ENCODE measurements at regions not wholly inside any gene's neighbourhood (a gene's known extent, or its start where the extent isn't known, plus 50 kb on each side); places are given as distances from the start of the nearest gene placed in this dataset.
A peak's percentile ranks its signal among the peaks of the same experiment; 100 is the strongest.

DNA sequence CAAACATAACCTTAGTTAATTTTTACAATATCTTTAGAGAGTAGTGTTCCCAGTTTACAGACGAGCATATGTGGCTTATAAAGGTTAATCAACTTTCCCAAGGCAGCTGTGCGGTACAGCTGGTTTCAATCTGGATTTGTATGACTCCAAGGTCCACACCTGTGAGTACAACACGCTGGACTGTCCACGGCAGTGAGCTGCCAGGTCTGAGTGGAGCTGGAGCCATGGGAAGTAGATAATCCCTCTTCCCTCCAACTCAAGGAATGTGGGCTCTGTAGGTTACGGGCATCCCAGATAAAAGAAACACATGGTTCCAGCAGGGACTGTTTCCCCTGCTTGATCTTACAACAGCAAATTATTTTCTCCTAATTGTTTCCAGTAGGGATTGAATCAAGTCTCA, 102.2 kb downstream of the SOD2 start:
- H3K4me1 ChIP-seq (ENCODE audit: insufficient read depth, poor library complexity, severe bottlenecking), result peaks cover 19% of the 10 kb centered on the region
- TF ChIP-seq, protein P1, sequence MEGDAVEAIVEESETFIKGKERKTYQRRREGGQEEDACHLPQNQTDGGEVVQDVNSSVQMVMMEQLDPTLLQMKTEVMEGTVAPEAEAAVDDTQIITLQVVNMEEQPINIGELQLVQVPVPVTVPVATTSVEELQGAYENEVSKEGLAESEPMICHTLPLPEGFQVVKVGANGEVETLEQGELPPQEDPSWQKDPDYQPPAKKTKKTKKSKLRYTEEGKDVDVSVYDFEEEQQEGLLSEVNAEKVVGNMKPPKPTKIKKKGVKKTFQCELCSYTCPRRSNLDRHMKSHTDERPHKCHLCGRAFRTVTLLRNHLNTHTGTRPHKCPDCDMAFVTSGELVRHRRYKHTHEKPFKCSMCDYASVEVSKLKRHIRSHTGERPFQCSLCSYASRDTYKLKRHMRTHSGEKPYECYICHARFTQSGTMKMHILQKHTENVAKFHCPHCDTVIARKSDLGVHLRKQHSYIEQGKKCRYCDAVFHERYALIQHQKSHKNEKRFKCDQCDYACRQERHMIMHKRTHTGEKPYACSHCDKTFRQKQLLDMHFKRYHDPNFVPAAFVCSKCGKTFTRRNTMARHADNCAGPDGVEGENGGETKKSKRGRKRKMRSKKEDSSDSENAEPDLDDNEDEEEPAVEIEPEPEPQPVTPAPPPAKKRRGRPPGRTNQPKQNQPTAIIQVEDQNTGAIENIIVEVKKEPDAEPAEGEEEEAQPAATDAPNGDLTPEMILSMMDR (IDR thresholded peaks at IDR 0.05; ENCODE audit: poor library complexity, severe bottlenecking), result no peak
- H3K4me3 ChIP-seq (ENCODE audit: severe bottlenecking), result no peak overlapping the region
- H3K27me3 ChIP-seq (ENCODE audit: insufficient read depth, poor library complexity, severe bottlenecking), result no peaks in the 10 kb centered on the region
- no peak overlapping the region for H3K27ac ChIP-seq (ENCODE audit: poor library complexity, severe bottlenecking)
- H3K36me3 ChIP-seq (ENCODE audit: low read depth), result no peaks in the 10 kb centered on the region
- no peaks in the 10 kb centered on the region for H3K9me3 ChIP-seq (ENCODE audit: severe bottlenecking)
- no peak for DNase-seq (ENCODE audit: low spot score)
- no peak for ATAC-seq (ENCODE audit: low read depth)

DNA sequence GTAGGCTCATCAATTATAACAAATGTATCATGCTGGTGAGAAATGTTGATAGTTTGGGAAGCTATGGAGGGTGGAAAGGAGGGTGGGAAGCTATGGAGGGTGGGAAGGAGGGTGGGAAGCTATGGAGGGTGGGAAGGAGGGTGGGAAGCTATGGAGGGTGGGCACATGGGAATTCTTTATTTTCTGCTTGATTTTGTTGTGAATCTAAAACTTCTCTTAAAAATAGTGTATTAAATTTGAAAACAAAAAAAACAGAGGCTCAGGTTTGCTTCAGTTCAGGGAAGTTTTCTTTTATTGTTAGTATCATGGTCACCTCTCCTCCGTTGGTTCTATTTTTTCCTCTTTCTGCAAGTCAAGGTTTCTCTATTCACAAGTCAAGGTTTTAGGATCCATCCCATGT, 106.4 kb downstream of the SOD2 start:
- DNase-seq (ENCODE audit: low spot score), result no peak

DNA sequence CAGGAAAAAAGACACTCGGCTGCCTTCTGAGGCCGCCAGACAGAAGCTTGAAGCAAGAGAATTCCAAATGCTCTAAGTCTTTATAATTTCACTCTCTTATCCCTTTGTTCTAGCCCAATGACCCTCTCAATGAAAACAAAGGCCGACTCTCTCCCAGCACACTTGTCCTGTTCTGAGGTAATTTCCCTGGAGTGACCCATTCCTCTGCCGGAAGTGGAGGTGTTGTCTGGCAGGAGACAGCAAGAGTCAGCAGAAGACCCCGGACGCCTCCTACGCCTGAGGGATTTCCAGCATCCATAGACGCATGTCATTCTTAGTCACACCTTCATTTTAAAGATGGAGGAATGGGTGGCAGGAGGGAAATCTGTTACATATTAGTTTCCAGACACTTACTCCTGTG, 110.3 kb downstream of the SOD2 start:
- Histone ChIP-seq H3K4me1 (ENCODE audit: insufficient read depth, poor library complexity, severe bottlenecking) (peaks cover 8% of the 10 kb centered on the region), H3K9me3 (ENCODE audit: severe bottlenecking) (no peaks in the 10 kb centered on the region), H3K27me3 (ENCODE audit: insufficient read depth, poor library complexity, severe bottlenecking) (no peaks in the 10 kb centered on the region), H3K27ac (ENCODE audit: poor library complexity, severe bottlenecking) (no peak overlapping the region), H3K36me3 (ENCODE audit: low read depth) (no peaks in the 10 kb centered on the region), H3K4me3 (ENCODE audit: severe bottlenecking) (no peak overlapping the region)
- TF ChIP-seq, protein P1 (IDR thresholded peaks at IDR 0.05; ENCODE audit: poor library complexity, severe bottlenecking), result no peak
- DNase-seq (ENCODE audit: low spot score) (no peak), ATAC-seq (ENCODE audit: low read depth) (no peak)

More for the DNA sequence above, 106.4 kb downstream of the SOD2 start:
- Histone ChIP-seq H3K27ac (ENCODE audit: poor library complexity, severe bottlenecking) (no peak overlapping the region), H3K4me1 (ENCODE audit: insufficient read depth, poor library complexity, severe bottlenecking) (no peaks in the 10 kb centered on the region), H3K4me3 (ENCODE audit: severe bottlenecking) (no peak overlapping the region), H3K9me3 (ENCODE audit: severe bottlenecking) (no peaks in the 10 kb centered on the region), H3K27me3 (ENCODE audit: insufficient read depth, poor library complexity, severe bottlenecking) (no peaks in the 10 kb centered on the region), H3K36me3 (ENCODE audit: low read depth) (no peaks in the 10 kb centered on the region)
- ATAC-seq (ENCODE audit: low read depth), result no peak
- TF ChIP-seq, protein P1 (IDR thresholded peaks at IDR 0.05; ENCODE audit: poor library complexity, severe bottlenecking), result no peak

DNA sequence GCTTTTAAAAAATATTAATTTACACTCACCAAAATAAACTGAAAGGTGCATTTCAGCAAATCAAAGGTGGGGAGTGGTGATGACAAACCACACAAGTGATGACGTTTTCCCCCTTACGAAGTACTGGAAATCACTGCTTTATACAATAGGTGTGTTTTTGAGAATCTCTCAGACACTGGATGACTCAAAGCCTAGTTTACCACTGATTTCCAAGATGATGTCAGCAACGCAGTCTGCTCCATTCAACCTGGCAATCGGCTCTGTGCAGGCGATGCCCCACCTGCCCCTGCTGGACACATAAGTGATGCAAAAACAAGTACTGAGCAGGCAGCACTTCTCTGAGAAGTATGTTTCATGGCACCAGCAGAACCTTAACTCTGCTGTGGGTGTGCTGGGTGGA, 114.4 kb downstream of the SOD2 start:
- no peak overlapping the region for H3K4me3 ChIP-seq (ENCODE audit: severe bottlenecking)
- H3K27ac ChIP-seq (ENCODE audit: poor library complexity, severe bottlenecking), result no peak overlapping the region
- H3K9me3 ChIP-seq (ENCODE audit: severe bottlenecking), result peaks cover 2% of the 10 kb centered on the region
- no peak for DNase-seq (ENCODE audit: low spot score)
- H3K4me1 ChIP-seq (ENCODE audit: insufficient read depth, poor library complexity, severe bottlenecking), result peaks cover 9% of the 10 kb centered on the region
- peak; percentile 74; the same call in 2 of the 3 replicates for ATAC-seq (ENCODE audit: low read depth)
- TF ChIP-seq, protein P1 (IDR thresholded peaks at IDR 0.05; ENCODE audit: poor library complexity, severe bottlenecking), result no peak
- H3K27me3 ChIP-seq (ENCODE audit: insufficient read depth, poor library complexity, severe bottlenecking), result no peaks in the 10 kb centered on the region
- H3K36me3 ChIP-seq (ENCODE audit: low read depth), result no peaks in the 10 kb centered on the region

DNA sequence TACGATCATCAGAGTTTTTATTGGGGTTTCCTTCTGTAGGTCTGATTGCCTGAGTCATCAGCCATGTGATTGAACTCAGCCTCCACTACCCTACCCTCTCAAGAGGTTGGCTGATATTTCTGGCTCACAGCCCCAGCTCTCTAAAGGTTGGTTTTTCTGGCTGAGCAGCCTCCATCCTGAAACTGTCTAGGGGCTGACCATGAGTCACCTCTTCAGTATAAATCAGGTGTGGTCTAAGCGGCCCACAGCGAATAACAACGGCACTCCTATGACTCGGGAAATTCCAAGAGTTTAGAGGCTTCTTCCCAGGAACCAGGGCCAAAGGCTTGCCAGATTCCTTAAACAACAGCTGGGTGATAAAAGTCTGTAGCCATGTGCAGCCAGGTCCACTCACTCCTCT, 115.5 kb downstream of the SOD2 start:
- TF ChIP-seq, protein P1 (IDR thresholded peaks at IDR 0.05; ENCODE audit: poor library complexity, severe bottlenecking), result no peak
- DNase-seq (ENCODE audit: low spot score) (no peak), ATAC-seq (ENCODE audit: low read depth) (peak; percentile 75)
- H3K9me3 ChIP-seq (ENCODE audit: severe bottlenecking), result peaks cover 2% of the 10 kb centered on the region
- H3K36me3 ChIP-seq (ENCODE audit: low read depth), result no peaks in the 10 kb centered on the region
- no peaks in the 10 kb centered on the region for H3K27me3 ChIP-seq (ENCODE audit: insufficient read depth, poor library complexity, severe bottlenecking)
- no peak overlapping the region for H3K27ac ChIP-seq (ENCODE audit: poor library complexity, severe bottlenecking)
- no peak overlapping the region for H3K4me3 ChIP-seq (ENCODE audit: severe bottlenecking)
- H3K4me1 ChIP-seq (ENCODE audit: insufficient read depth, poor library complexity, severe bottlenecking), result peaks cover 9% of the 10 kb centered on the region
